H1 (cell line): ENCODE measurements at regions not wholly inside any gene's neighbourhood (a gene's known extent, or its start where the extent isn't known, plus 50 kb on each side); places are given as distances from the start of the nearest gene placed in this dataset.

ENCODE experiments used
- ATF2 ChIP-seq: IDR thresholded peaks from 2 replicates; pipeline ENCODE4 v1.6.1; 2012; ENCODE audit warnings: low read length, inconsistent platforms
- CBX8 ChIP-seq: fragments of 300-800, 300-1000 bp; sonication (generic); IDR thresholded peaks from 2 replicates; pipeline ENCODE4 v1.7.1; 2016; ENCODE audit warnings: low read depth, low read length, borderline replicate concordance
- CTBP2 ChIP-seq: IDR thresholded peaks from 2 replicates; pipeline ENCODE4 v1.7.0; 2011; ENCODE audit warnings: borderline replicate concordance, mild to moderate bottlenecking, moderate library complexity, mixed read lengths, low read length; ENCODE audit not compliant: insufficient read depth, insufficient read length
- KDM1A ChIP-seq: fragments of 200-600, 300-600 bp; sonication (generic); IDR thresholded peaks from 2 replicates; pipeline ENCODE4 v1.7.1; 2016; ENCODE audit warnings: mild to moderate bottlenecking, low read length, borderline replicate concordance
- RXRA ChIP-seq: IDR thresholded peaks from 2 replicates; pipeline ENCODE4 v1.6.1; 2011; ENCODE audit warnings: low read depth, mild to moderate bottlenecking, low read length, moderate library complexity; ENCODE audit not compliant: insufficient read depth
- SIN3A ChIP-seq, 2 experiments: IDR thresholded peaks in 1 of 2; conservative IDR thresholded peaks in 1 of 2; 2 replicates each; pipeline ENCODE4 v1.6.1; 2011 to 2012; ENCODE audit warnings: low read length in 2 of 2, improper control_type of control experiment in 1 of 2, low read depth in 1 of 2, mild to moderate bottlenecking in 1 of 2

- no peak for TF ChIP-seq ATF2
- TF ChIP-seq KDM1A: no peak
- no peak for TF ChIP-seq SIN3A (conservative IDR thresholded peaks at IDR 0.05 in 1 of 2, IDR thresholded peaks at IDR 0.05 in 1 of 2; ENCODE audit: low read depth in 1 of 2, low read length in 2 of 2)
- no peak for TF ChIP-seq CBX8
- TF ChIP-seq RXRA: no peak
- no peak for TF ChIP-seq CTBP2
Measured at GRCh38 chrX:147846676-147847075, 65.0 kb upstream of the FMR1 start (continued).
